Progenitor cell of endocrine pancreas (in vitro differentiated cells): ENCODE measurements at regions not wholly inside any gene's neighbourhood (a gene's known extent, or its start where the extent isn't known, plus 50 kb on each side); places are given as distances from the start of the nearest gene placed in this dataset.
A peak's percentile ranks its signal among the peaks of the same experiment; 100 is the strongest.

Experiments
- DNase-seq: peaks from one replicate; pipeline ENCODE4 v3.0.0; 2021; ENCODE audit warnings: low spot score; ENCODE audit not compliant: unreplicated experiment
- H3K27ac Mint-ChIP-seq: 2 replicates; pipeline ENCODE4 v1.8.0; 2021; ENCODE audit warnings: mild to moderate bottlenecking, moderate library complexity, mixed read lengths
- H3K27me3 Mint-ChIP-seq: 2 replicates; pipeline ENCODE4 v1.8.0; 2021; ENCODE audit warnings: mixed read lengths
- H3K36me3 Mint-ChIP-seq: 2 replicates; pipeline ENCODE4 v1.8.0; 2022; ENCODE audit warnings: mixed read lengths; ENCODE audit not compliant: insufficient read depth
- H3K4me1 Mint-ChIP-seq: 2 replicates; pipeline ENCODE4 v1.8.0; 2021; ENCODE audit warnings: low read depth, mixed read lengths
- H3K4me3 Mint-ChIP-seq: 2 replicates; pipeline ENCODE4 v1.8.0; 2021; ENCODE audit warnings: low read depth, mild to moderate bottlenecking, moderate library complexity, mixed read lengths
- H3K9me3 Mint-ChIP-seq: 2 replicates; pipeline ENCODE4 v1.8.0; 2021; ENCODE audit warnings: low read depth, mixed read lengths
- TF ChIP-seq, protein P1 (sequence below): fragments of 200-600 bp; sonication (generic); IDR thresholded peaks from one replicate; pipeline ENCODE4 v1.5.0; 2021; ENCODE audit warnings: antibody characterized with exemption, mild to moderate bottlenecking; ENCODE audit not compliant: unreplicated experiment

DNA sequence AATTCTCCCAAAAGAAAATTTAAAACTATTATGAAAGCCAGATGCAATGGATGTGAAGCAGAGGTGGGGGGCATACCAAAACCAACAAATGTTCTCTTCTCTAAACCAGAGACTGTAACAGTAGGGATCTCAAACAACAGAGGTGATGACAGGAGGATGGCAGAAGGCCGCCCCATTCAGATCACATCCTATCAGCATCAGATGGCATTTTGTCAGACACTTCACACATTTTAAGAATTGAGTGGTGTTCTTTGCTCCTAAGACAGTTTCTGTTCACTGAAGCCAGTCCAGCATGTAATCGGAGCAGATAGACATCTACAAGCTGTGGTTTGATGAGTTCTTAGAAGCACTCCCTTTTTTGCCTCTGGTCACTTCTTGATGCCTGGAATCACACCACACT is 59.6 kb upstream of the SRRM4 start:
- Mint-ChIP-seq H3K9me3 (no peaks in the 10 kb centered on the region), H3K36me3 (no peaks in the 10 kb centered on the region), H3K4me3 (no peak overlapping the region), H3K27me3 (peaks cover 60% of the 10 kb centered on the region), H3K4me1 (no peaks in the 10 kb centered on the region), H3K27ac (no peak overlapping the region)
- TF ChIP-seq, protein P1, sequence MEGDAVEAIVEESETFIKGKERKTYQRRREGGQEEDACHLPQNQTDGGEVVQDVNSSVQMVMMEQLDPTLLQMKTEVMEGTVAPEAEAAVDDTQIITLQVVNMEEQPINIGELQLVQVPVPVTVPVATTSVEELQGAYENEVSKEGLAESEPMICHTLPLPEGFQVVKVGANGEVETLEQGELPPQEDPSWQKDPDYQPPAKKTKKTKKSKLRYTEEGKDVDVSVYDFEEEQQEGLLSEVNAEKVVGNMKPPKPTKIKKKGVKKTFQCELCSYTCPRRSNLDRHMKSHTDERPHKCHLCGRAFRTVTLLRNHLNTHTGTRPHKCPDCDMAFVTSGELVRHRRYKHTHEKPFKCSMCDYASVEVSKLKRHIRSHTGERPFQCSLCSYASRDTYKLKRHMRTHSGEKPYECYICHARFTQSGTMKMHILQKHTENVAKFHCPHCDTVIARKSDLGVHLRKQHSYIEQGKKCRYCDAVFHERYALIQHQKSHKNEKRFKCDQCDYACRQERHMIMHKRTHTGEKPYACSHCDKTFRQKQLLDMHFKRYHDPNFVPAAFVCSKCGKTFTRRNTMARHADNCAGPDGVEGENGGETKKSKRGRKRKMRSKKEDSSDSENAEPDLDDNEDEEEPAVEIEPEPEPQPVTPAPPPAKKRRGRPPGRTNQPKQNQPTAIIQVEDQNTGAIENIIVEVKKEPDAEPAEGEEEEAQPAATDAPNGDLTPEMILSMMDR = no peak
- DNase-seq = no peak

DNA sequence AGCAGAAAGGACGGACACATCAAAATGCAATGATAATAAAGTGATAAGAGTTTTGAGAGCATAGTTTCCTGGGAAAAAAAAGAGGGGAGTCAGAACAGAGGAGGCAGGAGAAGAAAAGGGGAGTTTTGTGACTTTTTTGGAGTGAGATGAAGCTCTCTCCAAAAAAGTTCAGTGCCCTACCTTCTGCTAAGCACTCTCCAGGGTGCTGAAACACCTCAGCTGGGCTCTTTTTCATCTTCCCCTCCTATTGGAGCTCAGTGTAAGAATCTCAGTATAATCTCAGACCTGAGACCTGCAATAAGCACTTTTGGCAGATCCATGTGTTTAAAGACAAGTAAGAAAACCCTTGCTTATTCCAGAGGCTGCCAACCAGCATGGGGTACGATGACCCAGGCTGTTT is 58.9 kb upstream of the SRRM4 start:
- Mint-ChIP-seq H3K36me3 (no peaks in the 10 kb centered on the region), H3K4me3 (no peak overlapping the region)
- DNase-seq = peak; percentile 43

DNA sequence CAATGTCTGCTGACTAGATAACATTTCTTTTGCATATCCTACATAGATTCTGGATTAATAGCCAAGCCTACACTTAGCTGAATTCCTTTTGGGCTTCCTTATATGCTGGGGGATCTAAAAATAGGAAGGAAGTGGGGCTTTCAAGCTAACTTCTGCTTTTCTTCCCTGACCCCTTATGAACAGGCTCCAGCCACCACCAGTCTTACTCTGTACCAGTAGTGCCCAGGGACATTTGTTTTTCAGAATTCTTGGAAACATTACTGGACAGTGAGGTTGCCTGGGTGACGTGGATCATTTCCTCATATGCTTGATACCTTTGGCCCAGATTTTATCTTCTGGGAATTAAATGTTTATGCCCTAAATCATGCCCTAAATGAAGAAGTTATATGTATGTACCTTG is 55.9 kb upstream of the SRRM4 start:
- H3K9me3 Mint-ChIP-seq = no peaks in the 10 kb centered on the region
- no peaks in the 10 kb centered on the region for H3K36me3 Mint-ChIP-seq
- H3K27ac Mint-ChIP-seq = no peak overlapping the region
- DNase-seq = no peak
- TF ChIP-seq, protein P1 = no peak
- no peak overlapping the region for H3K4me3 Mint-ChIP-seq
- peaks cover 68% of the 10 kb centered on the region for H3K27me3 Mint-ChIP-seq
- no peaks in the 10 kb centered on the region for H3K4me1 Mint-ChIP-seq

More for the DNA sequence above, 58.9 kb upstream of the SRRM4 start:
- TF ChIP-seq, protein P1 = no peak
- H3K27ac Mint-ChIP-seq = no peak overlapping the region
- H3K9me3 Mint-ChIP-seq = no peaks in the 10 kb centered on the region
- H3K4me1 Mint-ChIP-seq = no peaks in the 10 kb centered on the region
- H3K27me3 Mint-ChIP-seq = peaks cover 61% of the 10 kb centered on the region

DNA sequence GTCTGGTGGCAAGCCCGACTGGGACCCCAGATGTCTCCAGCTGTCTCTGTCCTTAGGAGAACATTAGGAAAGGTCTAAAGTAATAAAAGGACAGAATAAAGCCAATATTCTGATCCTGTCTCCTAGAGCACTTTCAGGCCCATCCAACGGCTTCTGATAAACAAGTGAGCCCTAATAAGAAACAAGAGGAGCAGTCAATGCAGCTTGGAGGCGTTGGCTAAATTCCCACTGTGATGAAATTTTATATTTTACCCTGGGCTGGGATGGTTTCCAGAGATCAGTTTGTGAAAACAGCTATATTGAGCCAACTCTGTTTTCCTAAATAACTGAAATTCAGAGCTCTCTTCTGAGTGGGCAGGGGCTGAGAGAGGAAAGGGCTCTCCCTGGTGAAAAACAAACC is 55.5 kb upstream of the SRRM4 start:
- H3K36me3 Mint-ChIP-seq = no peaks in the 10 kb centered on the region
- no peaks in the 10 kb centered on the region for H3K9me3 Mint-ChIP-seq
- DNase-seq = no peak
- no peaks in the 10 kb centered on the region for H3K4me1 Mint-ChIP-seq
- H3K4me3 Mint-ChIP-seq = no peak overlapping the region
- no peak overlapping the region for H3K27ac Mint-ChIP-seq
- peaks cover 72% of the 10 kb centered on the region for H3K27me3 Mint-ChIP-seq
- TF ChIP-seq, protein P1 = no peak
